Stimulated activated CD8-positive, alpha-beta memory T cell treated with anti-CD3 and anti-CD28 coated beads, Interleukin-7, amount 100 ng/mL, for 24 hours (primary cell): ENCODE measurements at regions not wholly inside any gene's neighbourhood (a gene's known extent, or its start where the extent isn't known, plus 50 kb on each side); places are given as distances from the start of the nearest gene placed in this dataset.
"Not testable (repeated sequence)": the region's sequence is repeated elsewhere in the genome, so short reads cannot be mapped to it uniquely, and the experiment has no call there.

Experiments
- DNase-seq: peaks from one replicate; pipeline ENCODE4 v3.0.0-alpha.2; 2020; ENCODE audit warnings: low read depth

- DNase-seq: no peak
Observed at GRCh38 chr6:8177721-8178120, 75.4 kb upstream of the EEF1E1 start.

DNA sequence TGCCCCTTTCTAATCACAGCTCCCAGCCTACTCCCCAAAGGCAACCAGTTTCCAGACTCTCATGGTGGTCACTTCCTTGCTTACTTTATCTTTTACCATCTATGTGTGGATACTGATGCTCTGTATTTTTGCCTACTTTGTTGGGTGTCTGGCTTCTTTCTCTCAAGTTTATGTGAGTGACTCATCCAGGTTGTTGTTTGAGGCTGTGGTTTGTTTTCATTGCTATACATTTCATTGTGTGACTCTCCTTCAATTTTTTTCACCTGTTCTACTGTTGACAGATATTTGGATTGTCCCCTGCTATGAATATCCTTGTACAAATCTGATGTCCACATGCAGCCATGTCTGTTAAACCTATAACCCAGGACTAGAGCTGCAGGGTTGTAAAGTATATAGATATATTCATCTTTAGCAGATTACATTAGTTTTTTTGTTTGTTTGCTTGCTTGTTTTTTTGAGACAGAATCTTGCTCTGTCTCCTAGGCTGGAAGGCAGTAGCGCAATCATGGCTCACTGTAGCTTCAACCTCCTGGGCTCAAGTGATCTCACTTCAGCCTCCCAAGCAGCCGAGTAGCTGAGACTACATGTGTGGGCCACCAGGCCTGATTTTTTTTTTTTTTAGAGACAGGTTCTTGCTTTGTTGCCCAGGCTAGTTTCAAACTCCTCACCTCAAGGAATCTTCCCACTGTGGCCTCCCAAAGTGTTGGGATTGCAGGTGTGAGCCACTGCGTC lies 72.9 kb upstream of the EEF1E1 start:
- DNase-seq: no peak

GRCh38 chr6:8174571-8174970 lies 72.2 kb upstream of the EEF1E1 start:
- DNase-seq: no peak

GRCh38 chr6:8172530-8172929 lies 70.2 kb upstream of the EEF1E1 start:
- DNase-seq: no peak

- no peak for DNase-seq
Observed at GRCh38 chr6:8170754-8171153, 68.4 kb upstream of the EEF1E1 start.

DNA sequence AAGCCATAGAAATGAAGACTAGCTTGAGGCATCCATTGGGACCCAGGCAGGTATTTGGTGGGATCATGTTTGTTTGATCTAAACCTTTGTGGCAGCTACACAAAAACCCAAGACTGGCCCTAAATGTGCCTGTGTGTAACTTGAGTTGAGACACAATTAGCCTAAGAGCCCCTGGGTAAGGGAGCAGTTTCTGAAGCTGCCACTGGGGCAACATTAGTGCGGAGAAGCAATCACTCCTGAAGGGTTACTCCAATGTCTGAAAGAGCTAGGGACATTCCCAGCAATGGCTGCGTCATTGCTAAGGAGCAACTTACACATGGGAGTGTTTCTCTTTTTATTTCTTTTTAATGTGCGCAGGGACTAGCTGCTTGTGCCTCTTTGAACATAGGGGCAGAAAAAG lies 67.9 kb upstream of the EEF1E1 start:
- DNase-seq: no peak

GRCh38 chr6:8166156-8166555 lies 63.8 kb upstream of the EEF1E1 start:
- DNase-seq: no peak

DNA sequence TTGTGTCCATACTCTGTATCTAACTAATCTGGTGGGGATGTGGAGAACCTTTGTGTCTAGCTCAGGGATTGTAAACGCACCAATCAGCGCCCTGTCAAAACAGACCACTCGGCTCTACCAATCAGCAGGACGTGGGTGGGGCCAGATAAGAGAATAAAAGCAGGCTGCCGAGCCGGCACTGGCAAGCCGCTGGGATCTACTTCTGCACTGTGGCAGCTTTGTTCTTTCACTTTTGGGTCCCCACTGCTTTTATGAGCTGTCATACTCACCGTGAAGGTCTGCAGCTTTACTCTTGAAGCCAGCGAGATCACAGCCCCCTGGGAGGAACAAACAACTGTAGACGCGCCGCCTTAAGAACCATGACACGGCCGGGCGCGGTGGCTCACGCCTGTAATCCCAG lies 62.7 kb upstream of the EEF1E1 start:
- DNase-seq: not testable (repeated sequence)

DNA sequence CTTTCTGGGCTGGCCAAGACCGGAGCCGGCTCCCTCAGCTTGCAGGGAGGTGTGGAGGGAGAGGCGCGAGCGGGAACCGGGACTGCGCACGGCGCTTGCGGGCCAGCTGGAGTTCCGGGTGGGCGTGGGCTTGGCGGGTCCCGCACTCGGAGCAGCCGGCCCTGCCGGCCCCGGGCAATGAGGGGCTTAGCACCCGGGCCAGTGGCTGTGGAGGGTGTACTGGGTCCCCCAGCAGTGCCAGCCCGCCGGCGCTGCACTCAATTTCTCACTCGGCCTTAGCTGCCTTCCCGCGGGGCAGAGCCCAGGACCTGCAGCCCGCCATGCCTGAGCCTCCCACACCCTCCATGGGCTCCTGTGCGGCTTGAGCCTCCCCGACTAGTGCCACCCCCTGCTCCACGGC lies 61.9 kb upstream of the EEF1E1 start:
- DNase-seq: not testable (repeated sequence)

DNA sequence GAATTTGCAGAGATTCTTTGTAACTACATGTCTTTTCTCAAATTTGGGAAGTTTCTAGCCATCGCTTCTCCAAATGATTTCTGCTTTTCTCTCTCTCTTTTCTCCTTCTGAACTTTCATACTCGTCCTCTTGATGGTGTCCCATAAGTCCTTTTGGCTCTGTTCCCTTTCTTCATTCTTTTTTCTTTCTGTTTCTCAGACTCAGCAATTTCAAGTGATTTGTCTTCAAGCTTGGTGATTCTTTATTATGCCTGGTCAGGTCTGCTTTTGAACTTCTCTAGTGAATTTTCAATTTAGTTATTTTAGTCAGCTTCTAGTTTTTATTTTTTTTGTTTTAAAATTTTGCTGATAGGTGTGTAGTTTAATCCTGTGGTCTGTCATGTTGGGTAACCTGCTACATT lies 57.6 kb upstream of the EEF1E1 start:
- DNase-seq: no peak

GRCh38 chr6:8157839-8158238 lies 55.5 kb upstream of the EEF1E1 start:
- no peak for DNase-seq

GRCh38 chr6:8155259-8156012 lies 53.1 kb upstream of the EEF1E1 start:
- DNase-seq: no peak
